H1 (cell line): ENCODE measurements at regions not wholly inside any gene's neighbourhood (a gene's known extent, or its start where the extent isn't known, plus 50 kb on each side); places are given as distances from the start of the nearest gene placed in this dataset.
A peak's percentile ranks its signal among the peaks of the same experiment; 100 is the strongest.

ENCODE experiments used
- CTCF ChIA-PET: fragments of 300-600 bp; sonication (Branson Sonifier 250); formaldehyde crosslinking; loops from one replicate; lab custom pipeline; 2021; ENCODE audit not compliant: partially characterized antibody; lab: Charles Lee
- POLR2A ChIA-PET: fragments of 300-600 bp; sonication (Branson Sonifier 250); formaldehyde crosslinking; loops from one replicate; lab custom pipeline; 2021; ENCODE audit warnings: inconsistent platforms; ENCODE audit not compliant: partially characterized antibody; lab: Charles Lee
- DNase-seq, 2 experiments: peaks; one replicate each; pipeline versions ENCODE4 v3.0.0 to v3.0.0-alpha.2; 2010 to 2022; ENCODE audit warnings: low spot score in 2 of 2, low read depth in 1 of 2, mixed read lengths in 1 of 2
- FAIRE-seq: peaks from 2 replicates; lab custom pipeline; 2011; peaks lifted over from hg19 to GRCh38; lab: Jason Lieb, UNC
- H2AFZ ChIP-seq: 2 replicates; pipeline ENCODE4 v1.8.1; 2012; ENCODE audit warnings: low read length, inconsistent platforms
- H2AK5ac ChIP-seq: 2 replicates; pipeline ENCODE4 v1.6.1; 2013; ENCODE audit warnings: low read depth, low read length
- H2BK120ac ChIP-seq: replicated peaks from 2 replicates; pipeline ENCODE3; 2013; ENCODE audit warnings: low read depth, low read length, inconsistent platforms
- H2BK12ac ChIP-seq: 2 replicates; pipeline ENCODE4 v1.6.1; 2013; ENCODE audit warnings: low read depth, low read length
- H2BK15ac ChIP-seq: 2 replicates; pipeline ENCODE4 v1.6.1; 2013; ENCODE audit warnings: low read length
- H2BK20ac ChIP-seq: 2 replicates; pipeline ENCODE4 v1.6.1; 2013; ENCODE audit warnings: low read length
- H2BK5ac ChIP-seq: 2 replicates; pipeline ENCODE4 v1.6.1; 2013; ENCODE audit warnings: low read depth, low read length
- H3K14ac ChIP-seq: 2 replicates; pipeline ENCODE4 v1.6.1; 2013; ENCODE audit warnings: inconsistent platforms; ENCODE audit not compliant: insufficient read length
- H3K18ac ChIP-seq: 2 replicates; pipeline ENCODE4 v1.6.1; 2013; ENCODE audit warnings: low read length; ENCODE audit errors: extremely low read depth
- H3K23ac ChIP-seq: 2 replicates; pipeline ENCODE4 v1.6.1; 2013; ENCODE audit warnings: inconsistent platforms; ENCODE audit not compliant: insufficient read length
- H3K23me2 ChIP-seq: 2 replicates; pipeline ENCODE4 v1.6.1; 2013; ENCODE audit warnings: low read depth, low read length
- H3K27ac ChIP-seq: 2 replicates; pipeline ENCODE4 v1.6.1; 2011; ENCODE audit warnings: low read depth, low read length, inconsistent platforms
- H3K27me3 ChIP-seq, 4 experiments: replicated peaks in 1 of 4; 1 replicate in 1 of 4; 2 replicates in 3 of 4; pipeline versions ENCODE4 v1.6.1 to v1.8.1; 2011 to 2013; ENCODE audit warnings: low read length in 3 of 4, mild to moderate bottlenecking in 3 of 4, inconsistent platforms in 2 of 4, mixed read lengths in 2 of 4, moderate library complexity in 1 of 4; ENCODE audit not compliant: control insufficient read depth in 3 of 4, insufficient read depth in 3 of 4; ENCODE audit errors: extremely low read depth in 1 of 4
- H3K36me3 ChIP-seq, 4 experiments: 2 replicates each; pipeline versions ENCODE4 v1.6.1 to v1.8.1; 2011 to 2013; ENCODE audit warnings: mild to moderate bottlenecking in 4 of 4, low read length in 3 of 4, moderate library complexity in 2 of 4, control low read depth in 1 of 4, inconsistent platforms in 1 of 4; ENCODE audit not compliant: insufficient read depth in 4 of 4, control insufficient read depth in 2 of 4
- H3K4ac ChIP-seq: replicated peaks from 2 replicates; pipeline ENCODE3; 2013; ENCODE audit warnings: low read length, low read depth, mixed read lengths, inconsistent platforms; ENCODE audit not compliant: insufficient read length
- H3K4me1 ChIP-seq, 4 experiments: replicated peaks in 1 of 4; 1 replicate in 1 of 4; 2 replicates in 3 of 4; pipeline versions ENCODE4 v1.6.1 to v1.8.1; 2011 to 2013; ENCODE audit warnings: low read length in 3 of 4, inconsistent platforms in 2 of 4, mixed read lengths in 1 of 4; ENCODE audit not compliant: insufficient read depth in 4 of 4, control insufficient read depth in 3 of 4
- H3K4me2 ChIP-seq, 2 experiments: 2 replicates each; pipeline versions ENCODE4 v1.6.1 to v1.8.1; 2011 to 2013; ENCODE audit warnings: low read depth in 2 of 2, low read length in 2 of 2, control low read depth in 1 of 2, inconsistent platforms in 1 of 2, mild to moderate bottlenecking in 1 of 2; ENCODE audit not compliant: insufficient read depth in 1 of 2
- H3K4me3 ChIP-seq, 4 experiments: fragments of 200-600, 300-600 bp in 1 of 4; sonication (generic), shearing (Covaris generic), sonication (Bioruptor Twin) in 1 of 4; 2 replicates each; pipeline versions ENCODE4 v1.5.1 to v1.8.1; 2011 to 2016; ENCODE audit warnings: low read length in 4 of 4, low read depth in 3 of 4, control low read depth in 2 of 4, inconsistent platforms in 2 of 4, mild to moderate bottlenecking in 2 of 4, mixed read lengths in 1 of 4, moderate library complexity in 1 of 4; ENCODE audit not compliant: insufficient read depth in 2 of 4; ENCODE audit errors: extremely low read depth in 1 of 4
- H3K56ac ChIP-seq: replicated peaks from 2 replicates; pipeline ENCODE3; 2013; ENCODE audit warnings: low read depth, mild to moderate bottlenecking, mixed read lengths, low read length, inconsistent platforms; ENCODE audit not compliant: insufficient read length
- H3K79me1 ChIP-seq: 2 replicates; pipeline ENCODE4 v1.6.1; 2013; ENCODE audit warnings: low read depth, low read length, control low read depth
- H3K79me2 ChIP-seq, 2 experiments: 2 replicates each; pipeline versions ENCODE4 v1.6.1 to v1.8.1; 2012 to 2013; ENCODE audit warnings: low read length in 2 of 2, mild to moderate bottlenecking in 2 of 2, inconsistent platforms in 1 of 2; ENCODE audit not compliant: insufficient read depth in 2 of 2, control insufficient read depth in 1 of 2
- H3K9ac ChIP-seq, 4 experiments: replicated peaks in 1 of 4; 1 replicate in 1 of 4; 2 replicates in 3 of 4; pipeline versions ENCODE4 v1.6.1 to v1.8.1; 2011 to 2013; ENCODE audit warnings: low read depth in 3 of 4, low read length in 3 of 4, control low read depth in 2 of 4, mild to moderate bottlenecking in 2 of 4, moderate library complexity in 2 of 4, inconsistent platforms in 1 of 4; ENCODE audit errors: extremely low read depth in 1 of 4
- H3K9me3 ChIP-seq, 2 experiments: 2 replicates each; pipeline versions ENCODE4 v1.6.1 to v1.8.1; 2012 to 2013; ENCODE audit warnings: mild to moderate bottlenecking in 2 of 2, moderate library complexity in 2 of 2, control low read depth in 1 of 2, inconsistent platforms in 1 of 2, low read depth in 1 of 2, low read length in 1 of 2, mixed read lengths in 1 of 2; ENCODE audit not compliant: insufficient read depth in 2 of 2
- H4K20me1 ChIP-seq, 2 experiments: replicated peaks in 1 of 2; 2 replicates each; pipeline versions ENCODE3 to v1.8.1; 2011 to 2013; ENCODE audit warnings: inconsistent platforms in 2 of 2, low read length in 2 of 2, mild to moderate bottlenecking in 1 of 2; ENCODE audit not compliant: insufficient read depth in 2 of 2, control insufficient read depth in 1 of 2
- H4K5ac ChIP-seq: 2 replicates; pipeline ENCODE4 v1.6.1; 2013; ENCODE audit warnings: low read length, low read depth, mixed read lengths, inconsistent platforms; ENCODE audit not compliant: insufficient read length
- H4K8ac ChIP-seq: 2 replicates; pipeline ENCODE4 v1.8.0; 2013; ENCODE audit warnings: mild to moderate bottlenecking, moderate library complexity, low read length, inconsistent platforms; ENCODE audit not compliant: insufficient read depth; ENCODE audit errors: extremely low read depth
- H4K91ac ChIP-seq: replicated peaks from 2 replicates; pipeline ENCODE3; 2013; ENCODE audit warnings: low read length, mixed read lengths, inconsistent platforms; ENCODE audit not compliant: insufficient read length
- CEBPB ChIP-seq: IDR thresholded peaks from 2 replicates; pipeline ENCODE4 v1.6.1; 2012; ENCODE audit warnings: low read depth, low read length
- CTBP2 ChIP-seq: IDR thresholded peaks from 2 replicates; pipeline ENCODE4 v1.7.0; 2011; ENCODE audit warnings: borderline replicate concordance, mild to moderate bottlenecking, moderate library complexity, mixed read lengths, low read length; ENCODE audit not compliant: insufficient read depth, insufficient read length
- RXRA ChIP-seq: IDR thresholded peaks from 2 replicates; pipeline ENCODE4 v1.6.1; 2011; ENCODE audit warnings: low read depth, mild to moderate bottlenecking, low read length, moderate library complexity; ENCODE audit not compliant: insufficient read depth
- WGBS, 2 experiments: shearing (Covaris generic) in 1 of 2; methylation state at CpG; one replicate each; pipeline versions ENCODE4 v1.1.6 to v1.1.7; 2013 to 2015; ENCODE audit warnings: low lambda C conversion rate in 2 of 2, mixed read lengths in 2 of 2, inconsistent platforms in 1 of 2, low coverage in 1 of 2, missing lambda C conversion rate in 1 of 2; ENCODE audit not compliant: insufficient replicate concordance in 2 of 2, insufficient coverage in 1 of 2, insufficient read length in 1 of 2; ENCODE audit errors: extremely low coverage in 1 of 2, missing lambda C conversion rate in 1 of 2; 5-methylcytosine and 5-hydroxymethylcytosine counted together

GRCh38 chr1:183734543-183735036, 70.3 kb upstream of the RGL1 start:
- Histone ChIP-seq H2BK5ac (no peak overlapping the region), H4K8ac (no peak overlapping the region), H2BK120ac (no peak overlapping the region), H3K27ac (no peak overlapping the region), H2BK15ac (no peak overlapping the region), H3K27me3 (no peaks in the 10 kb centered on the region), H3K79me1 (no peaks in the 10 kb centered on the region), H3K4me3 (no peak overlapping the region), H3K4me1 (peaks cover 0 to 5% (median 0%) of the 10 kb centered on the region in 4 experiments; a peak in 1 of 7 replicates), H3K23ac (no peak overlapping the region), H3K9me3 (no peaks in the 10 kb centered on the region), H3K56ac (no peak overlapping the region), H4K5ac (no peak overlapping the region), H2BK12ac (no peak overlapping the region), H2BK20ac (no peak overlapping the region), H4K20me1 (no peaks in the 10 kb centered on the region), H3K4me2 (no peak overlapping the region; a peak in 1 of 4 replicates), H3K4ac (no peak overlapping the region), H2AFZ (peak overlapping the region; percentile 64; the same call in 1 of the 2 replicates), H4K91ac (no peak overlapping the region), H3K9ac (no peak overlapping the region), H3K23me2 (no peaks in the 10 kb centered on the region), H3K14ac (no peak overlapping the region), H3K36me3 (no peaks in the 10 kb centered on the region), H2AK5ac (no peak overlapping the region), H3K18ac (no peak overlapping the region), H3K79me2 (no peaks in the 10 kb centered on the region)
- 61% methylated on average over 5 of the region's 5 CpGs; no CpG with 5 or more reads in 1 of the 2 experiments for WGBS, 2 experiments
- CTCF ChIA-PET, result interaction anchor here (0.8 to 1.7 kb wide), 6 partner anchors 12 to 179 kb away, joined by 3 to 5 read pairs (median 4); no protein-coding TSS in a partner anchor
- DNase-seq (no peak), FAIRE-seq (no peak)
- POLR2A ChIA-PET, result no interaction called here
- TF ChIP-seq RXRA (no peak), CTBP2 (no peak), CEBPB (peak; percentile 29; the same call in 1 of the 2 replicates)
